ENCODE measurements at regions not wholly inside any gene's neighbourhood (a gene's known extent, or its start where the extent isn't known, plus 50 kb on each side); places are given as distances from the start of the nearest gene placed in this dataset.

DNA sequence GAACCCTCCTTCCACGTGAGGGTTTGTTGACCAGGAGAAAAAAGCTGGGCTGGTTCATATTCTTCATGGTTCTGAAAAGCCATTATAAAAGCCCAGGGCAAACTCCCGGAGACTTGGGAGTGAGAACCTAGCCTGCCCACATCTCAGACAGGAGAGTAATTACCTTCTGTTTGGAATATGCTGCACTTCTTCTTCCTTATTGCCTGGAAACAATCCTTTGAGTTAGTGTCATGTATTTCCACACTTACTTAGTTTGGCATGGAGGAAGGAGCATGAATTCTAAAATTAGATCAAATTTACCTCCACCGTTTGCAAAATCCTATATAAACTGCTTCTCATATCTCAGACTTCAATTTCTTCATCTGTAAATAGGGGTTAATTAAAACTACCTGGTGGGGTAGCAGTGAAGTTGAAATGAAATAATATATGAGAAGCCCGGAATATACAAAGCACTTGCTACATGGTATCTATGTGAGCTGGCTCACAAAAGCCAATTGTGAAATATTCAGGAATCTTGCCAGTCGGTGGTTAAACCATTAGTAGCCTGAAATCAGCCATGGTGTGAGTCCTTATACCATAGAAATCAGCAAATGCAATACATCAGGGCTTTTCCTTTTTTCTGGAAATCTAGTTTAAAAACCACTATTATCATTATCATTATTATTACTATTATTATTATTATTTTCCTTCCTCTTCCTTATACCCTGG lies 140.0 kb upstream of the RAD23B start (continued):
- TF ChIP-seq BCL11A (IDR thresholded peaks at IDR 0.05; ENCODE audit: low read depth in 2 of 2, low read length in 2 of 2) = no peak
- no peak for TF ChIP-seq SP4 (IDR thresholded peaks at IDR 0.05; ENCODE audit: low read length)
- TF ChIP-seq TEAD4 (IDR thresholded peaks at IDR 0.05; ENCODE audit: low read depth, low read length) = no peak
- TF ChIP-seq YY1 (IDR thresholded peaks at IDR 0.05; ENCODE audit: low read depth, low read length) = no peak
